ENCODE measurements at regions not wholly inside any gene's neighbourhood (a gene's known extent, or its start where the extent isn't known, plus 50 kb on each side); places are given as distances from the start of the nearest gene placed in this dataset.

GRCh38 chr1:55844322-55844721, 629.2 kb upstream of the USP24 start:
- no peak for FAIRE-seq
- ChIA-PET RAD21 (ENCODE audit: unreplicated experiment) (no interaction called here), POLR2A (no interaction called here), SMC1A (ENCODE audit: uncharacterized antibody, unreplicated experiment) (no interaction called here), CTCF (no interaction called here)
- Histone ChIP-seq H3K4me1 (ENCODE audit: control insufficient read depth, insufficient read depth, low read length) (no peaks in the 10 kb centered on the region), H3K36me3 (ENCODE audit: control insufficient read depth in 2 of 2, insufficient read depth in 2 of 2, low read length in 1 of 2) (no peaks in the 10 kb centered on the region), H3K27ac (ENCODE audit: control insufficient read depth, insufficient read depth) (no peak overlapping the region), H3K27me3 (replicated peaks in 1 of 2; ENCODE audit: control insufficient read depth in 2 of 2, insufficient read depth in 2 of 2, low read length in 1 of 2) (no peaks in the 10 kb centered on the region), H3K79me2 (ENCODE audit: control insufficient read depth, insufficient read depth, low read length) (no peaks in the 10 kb centered on the region), H3K4me3 (no peak overlapping the region), H3K9ac (ENCODE audit: control insufficient read depth, insufficient read depth, low read length) (no peak overlapping the region), H2AFZ (ENCODE audit: control insufficient read depth, low read depth, low read length) (no peak overlapping the region), H4K20me1 (ENCODE audit: control insufficient read depth, insufficient read depth) (no peaks in the 10 kb centered on the region), H3K4me2 (ENCODE audit: control insufficient read depth, insufficient read depth) (no peak overlapping the region), H3K9me3 (replicated peaks; ENCODE audit: control insufficient read depth, insufficient read depth, low read length) (no peaks in the 10 kb centered on the region)
- intact Hi-C loops (cut with micrococcal nuclease; ENCODE audit: unreplicated experiment) = no loop called here
- TF ChIP-seq RCOR1 (conservative IDR thresholded peaks at IDR 0.05; ENCODE audit: low read depth, low read length) (no peak), GABPA (IDR thresholded peaks at IDR 0.05; ENCODE audit: low read depth) (no peak), MLLT1 (IDR thresholded peaks at IDR 0.05) (no peak)
- DNase-seq (ENCODE audit: low read depth, low spot score) = no peak
- ATAC-seq = no peak
- WGBS (ENCODE audit: insufficient coverage, insufficient replicate concordance, low lambda C conversion rate, missing lambda C conversion rate) = 0% methylated on average over 1 of the region's 1 CpG
- no TSS peak for BruUV-seq (replicated peaks)
- in situ Hi-C loops (cut with MboI) = no loop called here

- Histone ChIP-seq H3K79me2 (ENCODE audit: control insufficient read depth, insufficient read depth, low read length) (no peaks in the 10 kb centered on the region), H4K20me1 (ENCODE audit: control insufficient read depth, insufficient read depth) (no peaks in the 10 kb centered on the region), H3K27ac (ENCODE audit: control insufficient read depth, insufficient read depth) (no peak overlapping the region), H3K4me3 (no peak overlapping the region), H2AFZ (ENCODE audit: control insufficient read depth, low read depth, low read length) (no peak overlapping the region), H3K9ac (ENCODE audit: control insufficient read depth, insufficient read depth, low read length) (no peak overlapping the region), H3K4me1 (ENCODE audit: control insufficient read depth, insufficient read depth, low read length) (no peaks in the 10 kb centered on the region), H3K9me3 (replicated peaks; ENCODE audit: control insufficient read depth, insufficient read depth, low read length) (no peaks in the 10 kb centered on the region), H3K4me2 (ENCODE audit: control insufficient read depth, insufficient read depth) (no peak overlapping the region), H3K27me3 (replicated peaks in 1 of 2; ENCODE audit: control insufficient read depth in 2 of 2, insufficient read depth in 2 of 2, low read length in 1 of 2) (no peaks in the 10 kb centered on the region), H3K36me3 (ENCODE audit: control insufficient read depth in 2 of 2, insufficient read depth in 2 of 2, low read length in 1 of 2) (no peaks in the 10 kb centered on the region)
- no peak for ATAC-seq
- 18% methylated on average over 5 of the region's 5 CpGs for WGBS (ENCODE audit: insufficient coverage, insufficient replicate concordance, low lambda C conversion rate, missing lambda C conversion rate)
- intact Hi-C loops (cut with micrococcal nuclease; ENCODE audit: unreplicated experiment) = no loop called here
- BruUV-seq (replicated peaks) = no TSS peak
- no peak for TF ChIP-seq ZBTB11 (CRISPR knock-in tag; IDR thresholded peaks at IDR 0.05)
- TF ChIP-seq USF2 (IDR thresholded peaks at IDR 0.05; ENCODE audit: borderline replicate concordance, low read depth, low read length) = no peak
- no peak for TF ChIP-seq YBX1 (IDR thresholded peaks at IDR 0.05)
- TF ChIP-seq SIN3A (IDR thresholded peaks at IDR 0.05; ENCODE audit: low read depth, low read length) = no peak
- no peak for TF ChIP-seq RELB (IDR thresholded peaks at IDR 0.05; ENCODE audit: low read depth)
- POLR2A ChIA-PET = no interaction called here
- RAD21 ChIA-PET (ENCODE audit: unreplicated experiment) = no interaction called here
- in situ Hi-C loops (cut with MboI) = no loop called here
- SMC1A ChIA-PET (ENCODE audit: uncharacterized antibody, unreplicated experiment) = interaction anchor here (1.0 kb wide), 1 partner anchor 10 kb away, joined by 3 read pairs; no protein-coding TSS in a partner anchor
- CTCF ChIA-PET = interaction anchor here (1.3 to 2.0 kb wide), 2 partner anchors 464 to 745 kb away, joined by 3 to 4 read pairs; no protein-coding TSS in a partner anchor
- no peak for FAIRE-seq
- DNase-seq (ENCODE audit: low read depth, low spot score) = no peak
Observed at GRCh38 chr1:55839626-55840025, 624.5 kb upstream of the USP24 start.
